ENCODE measurements at regions not wholly inside any gene's neighbourhood (a gene's known extent, or its start where the extent isn't known, plus 50 kb on each side); places are given as distances from the start of the nearest gene placed in this dataset.

- TF ChIP-seq POLR2A (IDR thresholded peaks at IDR 0.05; ENCODE audit: low read length) (no peak), GATA1 (IDR thresholded peaks at IDR 0.05; ENCODE audit: low read depth, low read length) (no peak)
These were observed 830.9 kb upstream of the AGA start for GRCh38 chr4:178273168-178273567.

Data from erythroblast (primary cell).